Hepatocyte (in vitro differentiated cells): ENCODE measurements at regions not wholly inside any gene's neighbourhood (a gene's known extent, or its start where the extent isn't known, plus 50 kb on each side); places are given as distances from the start of the nearest gene placed in this dataset.

Experiments used
- EZH2 ChIP-seq: fragments of 200-600 bp; sonication (generic); IDR thresholded peaks from 2 replicates; pipeline ENCODE4 v1.6.1; 2016; ENCODE audit warnings: antibody characterized with exemption, mild to moderate bottlenecking, borderline replicate concordance
- EZH2phosphoT487 ChIP-seq: fragments of 200-600 bp; sonication (generic); IDR thresholded peaks from one replicate; pipeline ENCODE4 v1.6.1; 2018; ENCODE audit warnings: antibody characterized with exemption, mild to moderate bottlenecking, low read depth, moderate library complexity; ENCODE audit not compliant: unreplicated experiment, severe bottlenecking
- TF ChIP-seq, protein P1 (sequence below): fragments of 200-600 bp; sonication (generic); IDR thresholded peaks from 2 replicates; pipeline ENCODE4 v1.5.1; 2016; ENCODE audit warnings: antibody characterized with exemption, mild to moderate bottlenecking; ENCODE audit not compliant: poor library complexity

DNA sequence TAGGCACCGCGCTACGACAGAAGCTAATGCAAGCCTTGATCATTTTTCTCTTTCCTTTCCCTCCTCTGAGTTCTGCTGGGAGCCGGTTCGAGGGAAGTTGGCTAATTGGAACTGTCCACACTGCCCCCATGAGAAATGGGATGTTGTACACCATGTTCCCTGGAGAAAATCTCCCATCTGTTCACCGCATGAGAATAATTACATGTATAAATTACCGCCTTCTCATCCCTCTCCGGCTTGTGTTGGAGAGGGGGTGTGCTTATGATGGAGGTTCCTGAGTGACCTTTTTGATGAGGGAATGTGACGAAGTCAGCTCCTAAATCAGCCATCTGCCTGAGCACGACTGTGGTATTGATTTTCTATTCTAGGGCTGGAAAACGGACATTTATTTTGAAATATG, 320.2 kb upstream of the SULF2 start:
- TF ChIP-seq EZH2 (no peak), EZH2phosphoT487 (no peak)
- TF ChIP-seq, protein P1, sequence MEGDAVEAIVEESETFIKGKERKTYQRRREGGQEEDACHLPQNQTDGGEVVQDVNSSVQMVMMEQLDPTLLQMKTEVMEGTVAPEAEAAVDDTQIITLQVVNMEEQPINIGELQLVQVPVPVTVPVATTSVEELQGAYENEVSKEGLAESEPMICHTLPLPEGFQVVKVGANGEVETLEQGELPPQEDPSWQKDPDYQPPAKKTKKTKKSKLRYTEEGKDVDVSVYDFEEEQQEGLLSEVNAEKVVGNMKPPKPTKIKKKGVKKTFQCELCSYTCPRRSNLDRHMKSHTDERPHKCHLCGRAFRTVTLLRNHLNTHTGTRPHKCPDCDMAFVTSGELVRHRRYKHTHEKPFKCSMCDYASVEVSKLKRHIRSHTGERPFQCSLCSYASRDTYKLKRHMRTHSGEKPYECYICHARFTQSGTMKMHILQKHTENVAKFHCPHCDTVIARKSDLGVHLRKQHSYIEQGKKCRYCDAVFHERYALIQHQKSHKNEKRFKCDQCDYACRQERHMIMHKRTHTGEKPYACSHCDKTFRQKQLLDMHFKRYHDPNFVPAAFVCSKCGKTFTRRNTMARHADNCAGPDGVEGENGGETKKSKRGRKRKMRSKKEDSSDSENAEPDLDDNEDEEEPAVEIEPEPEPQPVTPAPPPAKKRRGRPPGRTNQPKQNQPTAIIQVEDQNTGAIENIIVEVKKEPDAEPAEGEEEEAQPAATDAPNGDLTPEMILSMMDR: no peak
